ENCODE measurements at regions not wholly inside any gene's neighbourhood (a gene's known extent, or its start where the extent isn't known, plus 50 kb on each side); places are given as distances from the start of the nearest gene placed in this dataset.

- TF ChIP-seq POLR2A (IDR thresholded peaks at IDR 0.05) (no peak), CTCF (IDR thresholded peaks at IDR 0.05) (no peak)
Measured at GRCh38 chr6:53433951-53434285, 85.2 kb upstream of the ELOVL5 start.

All from lower leg skin (tissue), 3 donors.